Liver (tissue), 8 donors: ENCODE measurements at regions not wholly inside any gene's neighbourhood (a gene's known extent, or its start where the extent isn't known, plus 50 kb on each side); places are given as distances from the start of the nearest gene placed in this dataset.
A peak's percentile ranks its signal among the peaks of the same experiment; 100 is the strongest.
"Not testable (repeated sequence)": the region's sequence is repeated elsewhere in the genome, so short reads cannot be mapped to it uniquely, and the experiment has no call there.

Experiments
- DNase-seq: peaks from one replicate; pipeline ENCODE4 v3.0.0-alpha.2; 2017; ENCODE audit warnings: low spot score
- H3K27ac ChIP-seq, 2 donors: one replicate each; pipeline ENCODE4 v1.7.0; 2013; ENCODE audit warnings: inconsistent platforms in 2 of 2, low read length in 2 of 2, control low read depth in 1 of 2, low read depth in 1 of 2, mild to moderate bottlenecking in 1 of 2
- H3K27me3 ChIP-seq, 4 donors: one replicate each; pipeline versions ENCODE4 v1.6.1 to v1.7.0; 2013; ENCODE audit warnings: low read length in 3 of 4, inconsistent platforms in 1 of 4, mild to moderate bottlenecking in 1 of 4, moderate library complexity in 1 of 4; ENCODE audit not compliant: control insufficient read depth in 4 of 4, insufficient read depth in 4 of 4
- H3K36me3 ChIP-seq, 4 donors: one replicate each; pipeline versions ENCODE4 v1.6.1 to v1.7.0; 2013; ENCODE audit warnings: low read length in 3 of 4, mild to moderate bottlenecking in 3 of 4, low read depth in 1 of 4, moderate library complexity in 1 of 4; ENCODE audit not compliant: control insufficient read depth in 4 of 4, insufficient read depth in 3 of 4
- H3K4me1 ChIP-seq, 4 donors: one replicate each; pipeline versions ENCODE4 v1.6.1 to v1.7.0; 2013; ENCODE audit warnings: low read length in 3 of 4, mild to moderate bottlenecking in 3 of 4, moderate library complexity in 1 of 4; ENCODE audit not compliant: control insufficient read depth in 4 of 4, insufficient read depth in 4 of 4
- H3K4me3 ChIP-seq, 3 donors: one replicate each; pipeline versions ENCODE4 v1.6.1 to v1.7.0; 2013; ENCODE audit warnings: low read length in 3 of 3, control low read depth in 1 of 3, low read depth in 1 of 3, mild to moderate bottlenecking in 1 of 3
- H3K9ac ChIP-seq, 2 donors: one replicate each; pipeline ENCODE4 v1.7.0; 2013; ENCODE audit warnings: low read length in 2 of 2, mild to moderate bottlenecking in 2 of 2, moderate library complexity in 2 of 2, control low read depth in 1 of 2, low read depth in 1 of 2
- H3K9me3 ChIP-seq, 4 donors: one replicate each; pipeline versions ENCODE4 v1.6.1 to v1.7.0; 2013; ENCODE audit warnings: low read length in 3 of 4; ENCODE audit not compliant: control insufficient read depth in 4 of 4
- CTCF ChIP-seq: fragments of 150-350 bp; IDR thresholded peaks from 2 replicates; pipeline ENCODE4 v1.5.1; 2017; ENCODE audit warnings: improper control_type of control experiment, low read depth, low read length; ENCODE audit not compliant: missing input control
- FOXA2 ChIP-seq: IDR thresholded peaks from 2 replicates; pipeline ENCODE4 v1.6.1; 2016; ENCODE audit warnings: antibody characterized with exemption
- HNF4A ChIP-seq, 2 donors: conservative IDR thresholded peaks; 2 replicates each; pipeline ENCODE4 v1.6.1; 2016; ENCODE audit warnings: antibody characterized with exemption in 2 of 2, mild to moderate bottlenecking in 2 of 2
- MAX ChIP-seq: IDR thresholded peaks from 2 replicates; pipeline ENCODE4 v1.6.1; 2016; ENCODE audit warnings: antibody characterized with exemption
- RXRA ChIP-seq, 2 donors: IDR thresholded peaks; 2 replicates each; pipeline ENCODE4 v1.6.1; 2017 to 2018; ENCODE audit warnings: antibody characterized with exemption in 2 of 2, mild to moderate bottlenecking in 1 of 2
- SP1 ChIP-seq: IDR thresholded peaks from 2 replicates; pipeline ENCODE4 v1.6.1; 2018; ENCODE audit warnings: antibody characterized with exemption, mild to moderate bottlenecking
- YY1 ChIP-seq: IDR thresholded peaks from 2 replicates; pipeline ENCODE4 v1.6.1; 2016; ENCODE audit warnings: antibody characterized with exemption, mild to moderate bottlenecking
- WGBS: extraction: QIAGEN DNeasy Blood & Tissue Kit; methylation state at CpG from one replicate; pipeline ENCODE4 v1.1.7; 2013; 5-methylcytosine and 5-hydroxymethylcytosine counted together
- TF ChIP-seq, protein P1 (sequence below): IDR thresholded peaks from 2 replicates; pipeline ENCODE4 v1.6.1; 2016; ENCODE audit warnings: antibody characterized with exemption
- donor health status: healthy.
- donor health status: healthy.
- donor health status: healthy.
- donor health status: healthy.
- donor health status: healthy.

GRCh38 chr3:10109-10996 is 186.2 kb upstream of the CHL1 start:
- not testable (repeated sequence) for H3K27ac ChIP-seq, H3K27me3 ChIP-seq, H3K4me1 ChIP-seq, H3K36me3 ChIP-seq, H3K9ac ChIP-seq, H3K9me3 ChIP-seq, DNase-seq, H3K4me3 ChIP-seq
- WGBS = no CpG with 5 or more reads among the region's 15 CpGs
- TF ChIP-seq, protein P1, sequence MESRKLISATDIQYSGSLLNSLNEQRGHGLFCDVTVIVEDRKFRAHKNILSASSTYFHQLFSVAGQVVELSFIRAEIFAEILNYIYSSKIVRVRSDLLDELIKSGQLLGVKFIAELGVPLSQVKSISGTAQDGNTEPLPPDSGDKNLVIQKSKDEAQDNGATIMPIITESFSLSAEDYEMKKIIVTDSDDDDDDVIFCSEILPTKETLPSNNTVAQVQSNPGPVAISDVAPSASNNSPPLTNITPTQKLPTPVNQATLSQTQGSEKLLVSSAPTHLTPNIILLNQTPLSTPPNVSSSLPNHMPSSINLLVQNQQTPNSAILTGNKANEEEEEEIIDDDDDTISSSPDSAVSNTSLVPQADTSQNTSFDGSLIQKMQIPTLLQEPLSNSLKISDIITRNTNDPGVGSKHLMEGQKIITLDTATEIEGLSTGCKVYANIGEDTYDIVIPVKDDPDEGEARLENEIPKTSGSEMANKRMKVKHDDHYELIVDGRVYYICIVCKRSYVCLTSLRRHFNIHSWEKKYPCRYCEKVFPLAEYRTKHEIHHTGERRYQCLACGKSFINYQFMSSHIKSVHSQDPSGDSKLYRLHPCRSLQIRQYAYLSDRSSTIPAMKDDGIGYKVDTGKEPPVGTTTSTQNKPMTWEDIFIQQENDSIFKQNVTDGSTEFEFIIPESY = peak; percentile 8

GRCh38 chr3:11734-12133 is 184.8 kb upstream of the CHL1 start:
- DNase-seq = no peak
- no peaks in the 10 kb centered on the region for H3K27me3 ChIP-seq
- H3K36me3 ChIP-seq = no peaks in the 10 kb centered on the region
- H3K27ac ChIP-seq = no peak overlapping the region
- no peak for TF ChIP-seq MAX
- no peak for TF ChIP-seq YY1
- TF ChIP-seq CTCF = no peak
- no peak for TF ChIP-seq RXRA (IDR thresholded peaks at IDR 0.05)
- no peak for TF ChIP-seq HNF4A (conservative IDR thresholded peaks at IDR 0.05)
- no peak for TF ChIP-seq SP1
- no peak overlapping the region for H3K9ac ChIP-seq
- no peaks in the 10 kb centered on the region for H3K9me3 ChIP-seq
- H3K4me1 ChIP-seq = no peaks in the 10 kb centered on the region
- WGBS = 53% methylated on average over 19 of the region's 22 CpGs
- H3K4me3 ChIP-seq = no peak overlapping the region

GRCh38 chr3:14652-15051 is 181.9 kb upstream of the CHL1 start:
- 76% methylated on average over 3 of the region's 3 CpGs for WGBS
- no peaks in the 10 kb centered on the region for H3K9me3 ChIP-seq
- H3K4me1 ChIP-seq = no peaks in the 10 kb centered on the region
- H3K4me3 ChIP-seq = no peak overlapping the region
- no peak overlapping the region for H3K9ac ChIP-seq
- H3K36me3 ChIP-seq = no peaks in the 10 kb centered on the region
- H3K27me3 ChIP-seq = no peaks in the 10 kb centered on the region
- no peak for DNase-seq
- H3K27ac ChIP-seq = no peak overlapping the region
- TF ChIP-seq FOXA2 (no peak), CTCF (no peak)
